ENCODE measurements at regions not wholly inside any gene's neighbourhood (a gene's known extent, or its start where the extent isn't known, plus 50 kb on each side); places are given as distances from the start of the nearest gene placed in this dataset.

GRCh38 chr5:42274913-42275312 lies 148.3 kb upstream of the GHR start:
- POLR2A ChIA-PET: no interaction called here
- CTCF ChIA-PET: no interaction called here
- no peaks in the 10 kb centered on the region for H3K4me1 Mint-ChIP-seq
- no peak for ATAC-seq (ENCODE audit: low read depth)
- no peak for TF ChIP-seq CTCF (IDR thresholded peaks at IDR 0.05)
- H3K4me3 Mint-ChIP-seq: no peak overlapping the region
- intact Hi-C loops (cut with micrococcal nuclease): no loop called here
- no peak for DNase-seq
- H3K27ac Mint-ChIP-seq: no peak overlapping the region
- no peaks in the 10 kb centered on the region for H3K36me3 Mint-ChIP-seq (ENCODE audit: low read depth)
- no peaks in the 10 kb centered on the region for H3K9me3 Mint-ChIP-seq
- no peaks in the 10 kb centered on the region for H3K27me3 Mint-ChIP-seq

- no peak for DNase-seq
- CTCF ChIA-PET: no interaction called here
- Mint-ChIP-seq H3K27me3 (no peaks in the 10 kb centered on the region), H3K36me3 (ENCODE audit: low read depth) (no peaks in the 10 kb centered on the region), H3K27ac (no peak overlapping the region), H3K4me3 (no peak overlapping the region), H3K4me1 (no peaks in the 10 kb centered on the region), H3K9me3 (no peaks in the 10 kb centered on the region)
- intact Hi-C loops (cut with micrococcal nuclease): no loop called here
- no peak for ATAC-seq (ENCODE audit: low read depth)
- no peak for TF ChIP-seq CTCF (IDR thresholded peaks at IDR 0.05)
- POLR2A ChIA-PET: no interaction called here
These were observed 145.9 kb upstream of the GHR start for GRCh38 chr5:42277293-42277692.

GRCh38 chr5:42284584-42284983 lies 138.7 kb upstream of the GHR start:
- Mint-ChIP-seq H3K4me1 (no peaks in the 10 kb centered on the region), H3K36me3 (ENCODE audit: low read depth) (no peaks in the 10 kb centered on the region), H3K9me3 (no peaks in the 10 kb centered on the region), H3K27ac (no peak overlapping the region), H3K4me3 (no peak overlapping the region), H3K27me3 (no peaks in the 10 kb centered on the region)
- POLR2A ChIA-PET: no interaction called here
- CTCF ChIA-PET: no interaction called here
- DNase-seq: no peak
- ATAC-seq (ENCODE audit: low read depth): no peak
- intact Hi-C loops (cut with micrococcal nuclease): no loop called here
- TF ChIP-seq CTCF (IDR thresholded peaks at IDR 0.05): no peak

- no peak overlapping the region for H3K27ac Mint-ChIP-seq
- no peak overlapping the region for H3K4me3 Mint-ChIP-seq
- CTCF ChIA-PET: no interaction called here
- no peaks in the 10 kb centered on the region for H3K36me3 Mint-ChIP-seq (ENCODE audit: low read depth)
- H3K27me3 Mint-ChIP-seq: no peaks in the 10 kb centered on the region
- POLR2A ChIA-PET: no interaction called here
- H3K4me1 Mint-ChIP-seq: no peaks in the 10 kb centered on the region
- DNase-seq: no peak
- TF ChIP-seq CTCF (IDR thresholded peaks at IDR 0.05): no peak
- peaks cover 2% of the 10 kb centered on the region for H3K9me3 Mint-ChIP-seq
- intact Hi-C loops (cut with micrococcal nuclease): no loop called here
- ATAC-seq (ENCODE audit: low read depth): no peak
These were observed 138.0 kb upstream of the GHR start for GRCh38 chr5:42285230-42285629.

- peaks cover 8% of the 10 kb centered on the region for H3K9me3 Mint-ChIP-seq
- CTCF ChIA-PET: no interaction called here
- POLR2A ChIA-PET: no interaction called here
- H3K36me3 Mint-ChIP-seq (ENCODE audit: low read depth): no peaks in the 10 kb centered on the region
- no peaks in the 10 kb centered on the region for H3K27me3 Mint-ChIP-seq
- intact Hi-C loops (cut with micrococcal nuclease): no loop called here
- TF ChIP-seq CTCF (IDR thresholded peaks at IDR 0.05): no peak
- DNase-seq (no peak), ATAC-seq (ENCODE audit: low read depth) (no peak)
- no peak overlapping the region for H3K27ac Mint-ChIP-seq
- no peaks in the 10 kb centered on the region for H3K4me1 Mint-ChIP-seq
- no peak overlapping the region for H3K4me3 Mint-ChIP-seq
These were observed 122.7 kb upstream of the GHR start for GRCh38 chr5:42300496-42300895.

Data from activated B cell treated with CpG ODN at 0.5 μM for 24 hours (primary cell).